Tibial nerve (tissue), 4 donors: ENCODE measurements at regions not wholly inside any gene's neighbourhood (a gene's known extent, or its start where the extent isn't known, plus 50 kb on each side); places are given as distances from the start of the nearest gene placed in this dataset.

Experiments
- DNase-seq, 2 donors: peaks; one replicate each; pipeline ENCODE4 v3.0.0-alpha.2; 2019; ENCODE audit warnings: low spot score in 2 of 2
- H3K27ac ChIP-seq, 4 donors: fragments of 200-600 bp; sonication (generic) in 3 of 4; one replicate each; pipeline ENCODE4 v1.5.1; 2017 to 2019; ENCODE audit warnings: mild to moderate bottlenecking in 1 of 4
- H3K27me3 ChIP-seq, 2 donors: fragments of 200-600 bp; sonication (generic) in 1 of 2; one replicate each; pipeline versions ENCODE4 v1.5.1 to v1.6.0; 2017 to 2019
- H3K36me3 ChIP-seq, 3 donors: fragments of 200-600 bp; sonication (generic); one replicate each; pipeline ENCODE4 v1.5.1; 2018 to 2019
- H3K4me1 ChIP-seq, 4 donors: fragments of 200-600 bp; sonication (generic) in 3 of 4; one replicate each; pipeline ENCODE4 v1.5.1; 2017 to 2019
- H3K4me3 ChIP-seq, 4 donors: fragments of 200-600 bp; sonication (generic) in 3 of 4; one replicate each; pipeline ENCODE4 v1.5.1; 2017 to 2019; ENCODE audit warnings: mild to moderate bottlenecking in 1 of 4, moderate library complexity in 1 of 4
- H3K9me3 ChIP-seq, 4 donors: fragments of 200-600 bp; sonication (generic) in 3 of 4; one replicate each; pipeline ENCODE4 v1.5.1; 2017 to 2019
- EP300 ChIP-seq, 2 donors: sonication (generic); formaldehyde crosslinking; IDR thresholded peaks; one replicate each; pipeline ENCODE4 v1.6.1; 2017; ENCODE audit warnings: antibody characterized with exemption in 2 of 2, mild to moderate bottlenecking in 1 of 2
- POLR2A ChIP-seq, 2 donors: fragments of 450-650 bp; IDR thresholded peaks; one replicate each; pipeline ENCODE4 v1.6.1; 2017; ENCODE audit warnings: antibody characterized with exemption in 2 of 2, mild to moderate bottlenecking in 2 of 2, moderate library complexity in 2 of 2
- WGBS, 2 donors: methylation state at CpG; one replicate each; pipeline ENCODE4 v1.1.5; 2018; 5-methylcytosine and 5-hydroxymethylcytosine counted together
- TF ChIP-seq, protein P1 (sequence below), 5 experiments: fragments of 200-600 bp in 3 of 5; fragments of 450-650 bp in 2 of 5; sonication (generic) in 3 of 5; IDR thresholded peaks; one replicate each; pipeline ENCODE4 v1.5.1; 2016 to 2019; ENCODE audit warnings: antibody characterized with exemption in 5 of 5, mild to moderate bottlenecking in 3 of 5, moderate library complexity in 2 of 5

DNA sequence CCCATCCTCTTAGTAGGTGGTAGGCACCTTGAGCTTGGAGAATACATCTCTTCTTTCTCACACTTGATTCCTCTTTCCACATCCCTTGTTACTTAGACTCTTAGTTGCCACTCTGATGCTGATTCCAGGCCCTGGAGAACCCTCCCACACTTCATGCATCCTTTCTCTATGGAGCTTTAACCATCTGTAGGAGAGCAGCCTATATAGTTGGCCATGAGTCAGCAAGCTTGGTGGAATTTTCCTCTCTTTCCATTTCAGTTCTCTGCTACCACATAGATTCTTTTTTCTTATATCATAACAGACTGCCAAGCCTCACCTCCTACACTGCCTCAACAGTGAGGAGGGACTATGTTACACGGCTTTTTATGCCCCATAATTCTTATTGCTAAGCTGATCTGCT lies 851.6 kb upstream of the CDH2 start:
- DNase-seq = no peak
- Histone ChIP-seq H3K36me3 (no peaks in the 10 kb centered on the region), H3K9me3 (no peaks in the 10 kb centered on the region), H3K4me1 (no peaks in the 10 kb centered on the region), H3K4me3 (no peak overlapping the region), H3K27ac (no peak overlapping the region), H3K27me3 (no peaks in the 10 kb centered on the region)
- WGBS, 2 donors = 61 to 83% methylated on average over 1 of the region's 1 CpG
- TF ChIP-seq EP300 (IDR thresholded peaks at IDR 0.05) = no peak
- TF ChIP-seq, protein P1, sequence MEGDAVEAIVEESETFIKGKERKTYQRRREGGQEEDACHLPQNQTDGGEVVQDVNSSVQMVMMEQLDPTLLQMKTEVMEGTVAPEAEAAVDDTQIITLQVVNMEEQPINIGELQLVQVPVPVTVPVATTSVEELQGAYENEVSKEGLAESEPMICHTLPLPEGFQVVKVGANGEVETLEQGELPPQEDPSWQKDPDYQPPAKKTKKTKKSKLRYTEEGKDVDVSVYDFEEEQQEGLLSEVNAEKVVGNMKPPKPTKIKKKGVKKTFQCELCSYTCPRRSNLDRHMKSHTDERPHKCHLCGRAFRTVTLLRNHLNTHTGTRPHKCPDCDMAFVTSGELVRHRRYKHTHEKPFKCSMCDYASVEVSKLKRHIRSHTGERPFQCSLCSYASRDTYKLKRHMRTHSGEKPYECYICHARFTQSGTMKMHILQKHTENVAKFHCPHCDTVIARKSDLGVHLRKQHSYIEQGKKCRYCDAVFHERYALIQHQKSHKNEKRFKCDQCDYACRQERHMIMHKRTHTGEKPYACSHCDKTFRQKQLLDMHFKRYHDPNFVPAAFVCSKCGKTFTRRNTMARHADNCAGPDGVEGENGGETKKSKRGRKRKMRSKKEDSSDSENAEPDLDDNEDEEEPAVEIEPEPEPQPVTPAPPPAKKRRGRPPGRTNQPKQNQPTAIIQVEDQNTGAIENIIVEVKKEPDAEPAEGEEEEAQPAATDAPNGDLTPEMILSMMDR (IDR thresholded peaks at IDR 0.05) = no peak

DNA sequence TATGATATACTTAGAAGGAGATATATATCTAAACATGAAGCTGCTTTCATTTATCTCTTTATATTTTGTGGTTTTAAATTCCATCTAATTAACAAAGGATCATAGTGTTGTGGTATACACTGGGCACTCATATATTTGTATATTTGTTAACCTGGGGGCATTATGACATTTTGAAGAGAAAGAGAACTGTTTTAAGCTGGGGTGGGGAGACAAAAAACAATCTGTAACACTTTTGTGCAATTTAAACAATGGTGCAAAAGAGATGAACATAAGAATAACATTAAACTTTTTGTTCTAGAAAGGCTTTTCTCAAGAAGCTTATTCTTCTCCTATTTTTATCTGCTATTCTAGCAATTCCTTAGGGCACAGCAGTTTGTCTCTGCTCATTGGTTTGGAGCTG lies 842.0 kb upstream of the CDH2 start:
- H3K27me3 ChIP-seq = no peaks in the 10 kb centered on the region
- no peaks in the 10 kb centered on the region for H3K36me3 ChIP-seq
- no peak overlapping the region for H3K27ac ChIP-seq
- DNase-seq = no peak
- no peaks in the 10 kb centered on the region for H3K9me3 ChIP-seq
- no peak for TF ChIP-seq EP300 (IDR thresholded peaks at IDR 0.05)
- TF ChIP-seq POLR2A (IDR thresholded peaks at IDR 0.05) = no peak
- TF ChIP-seq, protein P1 (IDR thresholded peaks at IDR 0.05) = no peak
- no peaks in the 10 kb centered on the region for H3K4me1 ChIP-seq
- no peak overlapping the region for H3K4me3 ChIP-seq

DNA sequence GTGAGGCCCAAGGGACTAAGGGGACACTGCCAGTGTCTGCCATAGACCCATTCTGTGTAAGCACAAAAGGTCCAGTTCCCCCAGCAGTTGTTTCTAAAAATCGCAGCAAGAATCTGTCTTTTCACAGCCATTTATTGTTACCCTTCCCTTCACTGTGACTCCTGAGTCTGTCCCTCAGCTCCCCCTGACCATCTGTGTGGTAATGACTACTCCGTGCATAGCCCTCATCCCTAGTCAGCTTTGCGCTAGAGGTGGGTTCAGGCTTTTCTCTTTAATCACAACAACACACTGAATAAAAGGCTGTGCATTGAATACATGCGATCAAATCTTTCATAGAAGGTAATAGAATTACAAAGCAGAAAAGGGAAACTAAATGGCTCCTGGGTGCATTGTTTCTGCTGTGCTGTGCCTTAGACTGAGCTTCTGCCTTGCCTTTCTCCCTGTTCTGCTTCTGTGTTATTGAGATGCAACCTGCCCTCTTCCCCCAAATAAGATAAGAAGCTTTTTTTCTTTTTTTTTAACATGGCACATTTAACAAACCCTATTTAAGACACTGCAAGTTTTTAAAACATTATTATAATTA lies 836.0 kb upstream of the CDH2 start:
- TF ChIP-seq EP300 (IDR thresholded peaks at IDR 0.05) (no peak), POLR2A (IDR thresholded peaks at IDR 0.05) (no peak)
- TF ChIP-seq, protein P1 (IDR thresholded peaks at IDR 0.05) = no peak
- no peaks in the 10 kb centered on the region for H3K9me3 ChIP-seq
- no peak overlapping the region for H3K27ac ChIP-seq
- WGBS, 2 donors = 87 to 89% methylated on average over 4 of the region's 4 CpGs
- no peak overlapping the region for H3K4me3 ChIP-seq
- no peaks in the 10 kb centered on the region for H3K27me3 ChIP-seq
- no peaks in the 10 kb centered on the region for H3K4me1 ChIP-seq
- no peaks in the 10 kb centered on the region for H3K36me3 ChIP-seq
- DNase-seq = no peak

DNA sequence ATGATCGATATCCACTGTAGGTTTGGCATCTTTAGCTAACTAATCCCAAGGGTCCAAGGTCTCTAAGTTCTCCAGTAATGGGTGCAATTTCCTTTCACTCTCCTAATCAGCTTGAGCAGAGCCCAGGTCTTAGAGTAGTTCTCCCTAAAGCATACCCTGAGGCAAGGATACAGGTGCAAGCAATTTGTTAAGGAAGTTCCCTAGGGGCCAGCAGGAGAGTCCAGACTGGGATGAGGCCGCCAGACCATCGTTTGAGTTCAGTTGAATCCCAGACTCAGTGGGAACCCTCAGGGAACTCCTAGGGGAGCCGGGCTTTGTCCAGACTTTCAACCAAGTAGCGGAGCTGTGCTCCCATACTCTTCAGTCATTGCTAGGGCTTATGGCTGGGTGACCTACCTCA lies 835.4 kb upstream of the CDH2 start:
- WGBS, 2 donors = 79 to 88% methylated on average over 5 of the region's 5 CpGs
- H3K4me3 ChIP-seq = no peak overlapping the region
- H3K36me3 ChIP-seq = no peaks in the 10 kb centered on the region
- TF ChIP-seq, protein P1 (IDR thresholded peaks at IDR 0.05) = no peak
- TF ChIP-seq POLR2A (IDR thresholded peaks at IDR 0.05) = no peak
- no peak for TF ChIP-seq EP300 (IDR thresholded peaks at IDR 0.05)
- no peaks in the 10 kb centered on the region for H3K27me3 ChIP-seq
- no peaks in the 10 kb centered on the region for H3K4me1 ChIP-seq
- no peak overlapping the region for H3K27ac ChIP-seq
- H3K9me3 ChIP-seq = no peaks in the 10 kb centered on the region
- DNase-seq = no peak

DNA sequence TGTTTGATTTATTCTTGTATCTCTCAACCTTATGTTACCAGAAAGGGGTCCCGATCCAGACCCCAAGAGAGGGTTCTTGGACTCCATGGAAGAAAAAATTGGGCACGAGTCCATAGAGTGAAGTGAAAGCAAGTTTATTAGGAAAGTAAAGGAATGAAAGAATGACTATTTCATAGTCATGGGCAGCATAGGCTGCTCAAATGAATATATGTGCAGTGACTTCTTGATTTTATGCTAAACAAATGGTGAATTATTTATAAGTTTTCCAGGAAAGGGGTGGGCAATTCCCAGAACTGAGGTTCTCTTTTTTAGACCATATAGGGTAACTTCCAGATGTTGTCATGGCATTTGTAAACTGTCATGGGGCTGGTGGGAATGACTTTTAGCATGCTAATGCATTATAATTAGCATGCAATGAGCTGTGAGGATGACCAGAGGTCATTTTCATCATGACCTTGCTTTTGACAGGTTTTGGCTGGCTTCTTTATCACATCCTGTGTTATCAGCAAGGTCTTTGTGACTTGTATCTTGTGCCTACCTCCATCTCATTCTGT lies 832.4 kb upstream of the CDH2 start:
- 81 to 85% methylated on average over 2 of the region's 2 CpGs for WGBS, 2 donors
- H3K4me3 ChIP-seq = no peak overlapping the region
- H3K27me3 ChIP-seq = no peaks in the 10 kb centered on the region
- DNase-seq = no peak
- no peaks in the 10 kb centered on the region for H3K4me1 ChIP-seq
- TF ChIP-seq, protein P1 (IDR thresholded peaks at IDR 0.05) = no peak
- no peak for TF ChIP-seq EP300 (IDR thresholded peaks at IDR 0.05)
- TF ChIP-seq POLR2A (IDR thresholded peaks at IDR 0.05) = no peak
- H3K27ac ChIP-seq = no peak overlapping the region
- no peaks in the 10 kb centered on the region for H3K36me3 ChIP-seq
- H3K9me3 ChIP-seq = no peaks in the 10 kb centered on the region
